Pancreas (tissue), 10 donors: ENCODE measurements at regions not wholly inside any gene's neighbourhood (a gene's known extent, or its start where the extent isn't known, plus 50 kb on each side); places are given as distances from the start of the nearest gene placed in this dataset.
A peak's percentile ranks its signal among the peaks of the same experiment; 100 is the strongest.

ENCODE experiments used
- ATAC-seq, 4 donors: fragments of 200-7000 bp; cut with Tn5 transposase; one replicate each; pipeline versions ENCODE4 v1.8.0 to v1.9.1; 2020; ENCODE audit warnings: mild to moderate bottlenecking in 4 of 4, moderate library complexity in 4 of 4
- DNase-seq, 6 donors: peaks; one replicate each; pipeline ENCODE4 v3.0.0-alpha.2; 2020
- FAIRE-seq: peaks from 2 replicates; lab custom pipeline; 2012; peaks lifted over from hg19 to GRCh38; lab: Jason Lieb, UNC
- H3K27ac ChIP-seq, 4 donors: fragments of 200-600 bp; sonication (generic); 1 replicate in 3 of 4; 2 replicates in 1 of 4; pipeline versions ENCODE4 v1.5.0 to v1.8.0; 2020
- H3K27me3 ChIP-seq, 4 donors: fragments of 200-600 bp; one replicate each; pipeline ENCODE4 v1.8.0; 2021
- H3K36me3 ChIP-seq, 3 donors: fragments of 200-600 bp; sonication (generic) in 1 of 3; one replicate each; pipeline versions ENCODE4 v1.5.0 to v1.8.0; 2020 to 2021
- H3K4me1 ChIP-seq, 3 donors: fragments of 200-600 bp; one replicate each; pipeline ENCODE4 v1.8.0; 2021
- H3K4me3 ChIP-seq, 4 donors: fragments of 200-600 bp; sonication (generic) in 2 of 4; one replicate each; pipeline versions ENCODE4 v1.5.0 to v1.8.0; 2020 to 2021
- H3K9me3 ChIP-seq, 4 donors: fragments of 200-600 bp; one replicate each; pipeline ENCODE4 v1.8.0; 2021
- CTCF ChIP-seq, 4 donors: fragments of 200-600 bp; sonication (generic) in 3 of 4; IDR thresholded peaks; one replicate each; pipeline versions ENCODE4 v1.5.0 to v1.8.0; 2021; ENCODE audit warnings: antibody characterized with exemption in 4 of 4
- WGBS, 2 donors: extraction: QIAGEN DNeasy Blood & Tissue Kit; methylation state at CpG; one replicate each; pipeline ENCODE4 v1.1.7; 2013; 5-methylcytosine and 5-hydroxymethylcytosine counted together
- intact Hi-C, 3 donors: fragments of 100-400 bp; cut with DNase I; formaldehyde crosslinking; loops; one replicate each; pipeline versions ENCODE4 v1.11.1 to v1.14.2; 2022
- donor health status: healthy with polysubstance abuse.
- donor health status: DM: no; HTN: no; CAD: no; lungs with moderate emphysema.
- donor health status: DM: no; HTN: no; CAD: no.
- donor health status: control.
- donor health status: control.
- donor health status: Bipolar disorder and iron deficiency.
- donor health status: DM: yes; HTN: yes; CAD: no.
- donor health status: DM: no; HTN: no; CAD: no.
- donor health status: DM: no; HTN: no; CAD: no.
- donor health status: DM: yes; HTN: yes; CAD: no.

- Histone ChIP-seq H3K27me3 (no peaks in the 10 kb centered on the region), H3K9me3 (no peaks in the 10 kb centered on the region), H3K36me3 (no peaks in the 10 kb centered on the region), H3K4me1 (no peaks in the 10 kb centered on the region), H3K27ac (no peak overlapping the region), H3K4me3 (no peak overlapping the region)
- WGBS, 2 donors: 67 to 72% methylated on average over 6 of the region's 6 CpGs
- intact Hi-C loops: no loop called here
- no peak for DNase-seq
- ATAC-seq: peak in 1 of 4 donors; percentile 38
- FAIRE-seq: no peak
- TF ChIP-seq CTCF (IDR thresholded peaks at IDR 0.05): no peak
Observed at GRCh38 chr16:79677799-79678530, 77.4 kb upstream of the MAF start.

GRCh38 chr16:79673635-79674034, 73.1 kb upstream of the MAF start:
- Histone ChIP-seq H3K4me3 (no peak overlapping the region), H3K36me3 (no peaks in the 10 kb centered on the region), H3K27ac (no peak overlapping the region), H3K9me3 (no peaks in the 10 kb centered on the region), H3K4me1 (no peaks in the 10 kb centered on the region), H3K27me3 (no peaks in the 10 kb centered on the region)
- TF ChIP-seq CTCF (IDR thresholded peaks at IDR 0.05): no peak
- no peak for DNase-seq
- ATAC-seq: no peak
- intact Hi-C loops: no loop called here
- no peak for FAIRE-seq
- WGBS, 2 donors: 69 to 78% methylated on average over 3 of the region's 3 CpGs

- DNase-seq (no peak), ATAC-seq (no peak), FAIRE-seq (no peak)
- Histone ChIP-seq H3K4me1 (no peaks in the 10 kb centered on the region), H3K4me3 (no peak overlapping the region), H3K27ac (no peak overlapping the region), H3K36me3 (no peaks in the 10 kb centered on the region), H3K27me3 (no peaks in the 10 kb centered on the region), H3K9me3 (no peaks in the 10 kb centered on the region)
- WGBS, 2 donors: 97 to 98% methylated on average over 2 of the region's 2 CpGs
- no peak for TF ChIP-seq CTCF (IDR thresholded peaks at IDR 0.05)
- intact Hi-C loops: no loop called here
Observed at GRCh38 chr16:79672524-79672923, 72.0 kb upstream of the MAF start.

GRCh38 chr16:79668502-79668901, 68.0 kb upstream of the MAF start:
- Histone ChIP-seq H3K27ac (no peak overlapping the region), H3K9me3 (no peaks in the 10 kb centered on the region), H3K4me3 (no peak overlapping the region), H3K36me3 (no peaks in the 10 kb centered on the region), H3K27me3 (no peaks in the 10 kb centered on the region), H3K4me1 (peaks cover 0 to 5% (median 0%) of the 10 kb centered on the region in 3 donors)
- no peak for DNase-seq
- ATAC-seq: no peak
- WGBS, 2 donors: 68 to 75% methylated on average over 4 of the region's 4 CpGs
- TF ChIP-seq CTCF (IDR thresholded peaks at IDR 0.05): no peak
- no peak for FAIRE-seq
- intact Hi-C loops: loop anchor here in 1 of 3 donors (10.0 kb wide), 1 partner anchor 56 kb away; no protein-coding TSS in a partner anchor

GRCh38 chr16:79665970-79666369, 65.4 kb upstream of the MAF start:
- DNase-seq (no peak), ATAC-seq (no peak), FAIRE-seq (no peak)
- no peak overlapping the region for H3K4me3 ChIP-seq
- peaks cover 0 to 5% (median 0%) of the 10 kb centered on the region in 3 donors for H3K4me1 ChIP-seq
- no peaks in the 10 kb centered on the region for H3K27me3 ChIP-seq
- no peak overlapping the region for H3K27ac ChIP-seq
- H3K36me3 ChIP-seq: no peaks in the 10 kb centered on the region
- H3K9me3 ChIP-seq: no peaks in the 10 kb centered on the region
- TF ChIP-seq CTCF (IDR thresholded peaks at IDR 0.05): no peak
- intact Hi-C loops: loop anchor here in 1 of 3 donors (10.0 kb wide), 1 partner anchor 59 kb away; no protein-coding TSS in a partner anchor
- 82 to 84% methylated on average over 3 of the region's 3 CpGs for WGBS, 2 donors
